GM18907 (cell line): ENCODE measurements at regions not wholly inside any gene's neighbourhood (a gene's known extent, or its start where the extent isn't known, plus 50 kb on each side); places are given as distances from the start of the nearest gene placed in this dataset.

ENCODE experiments used
- ATAC-seq: cut with Tn5 transposase; IDR thresholded peaks from one replicate; pipeline ENCODE4 v1.9.1; 2021; ENCODE audit warnings: mild to moderate bottlenecking, moderate library complexity; ENCODE audit not compliant: unreplicated experiment

GRCh38 chr4:130127297-130127696 is 1031.3 kb downstream of the C4orf33 start:
- no peak for ATAC-seq

GRCh38 chr4:130131536-130131935 is 1035.6 kb downstream of the C4orf33 start:
- ATAC-seq: no peak

- no peak for ATAC-seq
These were observed 1045.7 kb downstream of the C4orf33 start for GRCh38 chr4:130141651-130142050.

GRCh38 chr4:130143656-130144055 is 1047.7 kb downstream of the C4orf33 start:
- no peak for ATAC-seq

GRCh38 chr4:130146773-130147172 is 1050.8 kb downstream of the C4orf33 start:
- ATAC-seq: no peak

GRCh38 chr4:130147641-130148040 is 1051.7 kb downstream of the C4orf33 start:
- no peak for ATAC-seq

- no peak for ATAC-seq
These were observed 1058.9 kb downstream of the C4orf33 start for GRCh38 chr4:130154901-130155300.

GRCh38 chr4:130163701-130164100 is 1067.7 kb downstream of the C4orf33 start:
- no peak for ATAC-seq

- no peak for ATAC-seq
These were observed 1069.4 kb downstream of the C4orf33 start for GRCh38 chr4:130165381-130165780.

- ATAC-seq: no peak
These were observed 1076.2 kb downstream of the C4orf33 start for GRCh38 chr4:130172156-130172555.

- ATAC-seq: no peak
These were observed 1082.2 kb downstream of the C4orf33 start for GRCh38 chr4:130178106-130178505.

- no peak for ATAC-seq
These were observed 1087.1 kb downstream of the C4orf33 start for GRCh38 chr4:130183096-130183495.

GRCh38 chr4:130183766-130184165 is 1087.8 kb downstream of the C4orf33 start:
- no peak for ATAC-seq

- no peak for ATAC-seq
These were observed 1089.2 kb downstream of the C4orf33 start for GRCh38 chr4:130185123-130185522.

- no peak for ATAC-seq
These were observed 1091.0 kb downstream of the C4orf33 start for GRCh38 chr4:130186931-130187330.

GRCh38 chr4:130187587-130187986 is 1091.6 kb downstream of the C4orf33 start:
- no peak for ATAC-seq

GRCh38 chr4:130192787-130193186 is 1096.8 kb downstream of the C4orf33 start:
- ATAC-seq: no peak

GRCh38 chr4:130197946-130198345 is 1102.0 kb downstream of the C4orf33 start:
- no peak for ATAC-seq

GRCh38 chr4:130203571-130203970 is 1107.6 kb downstream of the C4orf33 start:
- no peak for ATAC-seq

- no peak for ATAC-seq
These were observed 1114.9 kb downstream of the C4orf33 start for GRCh38 chr4:130210864-130211263.

GRCh38 chr4:130214268-130214667 is 1118.3 kb downstream of the C4orf33 start:
- no peak for ATAC-seq

- peak; percentile 100 for ATAC-seq
These were observed 1137.6 kb downstream of the C4orf33 start for GRCh38 chr4:130233377-130234047.

GRCh38 chr4:130238121-130238520 is 1142.2 kb downstream of the C4orf33 start:
- ATAC-seq: no peak
